CD4-positive, alpha-beta T cell (primary cell): ENCODE measurements at regions not wholly inside any gene's neighbourhood (a gene's known extent, or its start where the extent isn't known, plus 50 kb on each side); places are given as distances from the start of the nearest gene placed in this dataset.

Source experiments
- ATAC-seq: fragments of 200-7000 bp; cut with Tn5 transposase; one replicate; pipeline ENCODE4 v1.10.0; 2022; ENCODE audit warnings: mild to moderate bottlenecking; ENCODE audit not compliant: poor library complexity
- CTCF ChIA-PET: fragments of 350-600 bp; sonication (Branson Sonifier 250); formaldehyde crosslinking; loops from one replicate; lab custom pipeline; 2021; ENCODE audit warnings: antibody characterized with exemption, inconsistent platforms; lab: Charles Lee
- POLR2A ChIA-PET: fragments of 350-600 bp; sonication (Branson Sonifier 250); formaldehyde crosslinking; loops from one replicate; lab custom pipeline; 2021; ENCODE audit warnings: antibody characterized with exemption, inconsistent platforms; lab: Charles Lee
- DNase-seq, 14 experiments: peaks; one replicate each; pipeline ENCODE4 v3.0.0-alpha.2; 2013 to 2020; ENCODE audit warnings: mixed read lengths in 2 of 14
- H3K27ac ChIP-seq, 2 donors: one replicate each; pipeline versions ENCODE4 v1.5.1 to v1.7.0; 2013; ENCODE audit warnings: low read length in 2 of 2, low read depth in 1 of 2, mild to moderate bottlenecking in 1 of 2
- H3K27me3 ChIP-seq, 2 experiments: 1 replicate in 1 of 2; 2 replicates in 1 of 2; pipeline versions ENCODE4 v1.6.1 to v1.7.0; 2013; ENCODE audit warnings: low read length in 2 of 2, control low read depth in 1 of 2, mild to moderate bottlenecking in 1 of 2, moderate library complexity in 1 of 2; ENCODE audit not compliant: insufficient read depth in 2 of 2, control insufficient read depth in 1 of 2
- H3K36me3 ChIP-seq: one replicate; pipeline ENCODE4 v1.6.1; 2013; ENCODE audit warnings: low read length, control low read depth; ENCODE audit not compliant: insufficient read depth
- H3K4me1 ChIP-seq: one replicate; pipeline ENCODE4 v1.6.1; 2013; ENCODE audit warnings: low read length, control low read depth; ENCODE audit not compliant: insufficient read depth
- H3K4me3 ChIP-seq: one replicate; pipeline ENCODE4 v1.5.1; 2013; ENCODE audit warnings: mild to moderate bottlenecking, low read length, moderate library complexity
- H3K9me3 ChIP-seq, 2 experiments: 1 replicate in 1 of 2; 2 replicates in 1 of 2; pipeline versions ENCODE4 v1.6.1 to v1.7.0; 2013; ENCODE audit warnings: low read length in 2 of 2, mild to moderate bottlenecking in 2 of 2, control low read depth in 1 of 2, moderate library complexity in 1 of 2; ENCODE audit not compliant: control insufficient read depth in 1 of 2, insufficient read depth in 1 of 2
- H3K27ac Mint-ChIP-seq: one replicate; pipeline ENCODE4 v1.8.0; 2020; ENCODE audit warnings: mixed read lengths
- H3K27me3 Mint-ChIP-seq: one replicate; pipeline ENCODE4 v1.8.0; 2021; ENCODE audit warnings: mixed read lengths
- H3K36me3 Mint-ChIP-seq: one replicate; pipeline ENCODE4 v1.8.0; 2021; ENCODE audit warnings: low read depth, mixed read lengths
- H3K4me1 Mint-ChIP-seq: one replicate; pipeline ENCODE4 v1.8.0; 2021; ENCODE audit warnings: low read depth, mixed read lengths
- H3K4me3 Mint-ChIP-seq: one replicate; pipeline ENCODE4 v1.8.0; 2020; ENCODE audit warnings: mild to moderate bottlenecking, mixed read lengths
- H3K9me3 Mint-ChIP-seq: one replicate; pipeline ENCODE4 v1.8.0; 2020; ENCODE audit warnings: mixed read lengths
- intact Hi-C, 2 experiments: fragments of 100-400 bp; cut with DNase I in 1 of 2; cut with micrococcal nuclease in 1 of 2; formaldehyde crosslinking; loops; one replicate each; pipeline versions ENCODE4 v1.15.1 to v1.9.0; 2023 to 2025; cut with DNase I, micrococcal nuclease
- TF ChIP-seq, protein P1 (sequence below): fragments of 200-600 bp; IDR thresholded peaks from one replicate; pipeline ENCODE4 v1.8.0; 2022; ENCODE audit warnings: antibody characterized with exemption, mild to moderate bottlenecking

DNA sequence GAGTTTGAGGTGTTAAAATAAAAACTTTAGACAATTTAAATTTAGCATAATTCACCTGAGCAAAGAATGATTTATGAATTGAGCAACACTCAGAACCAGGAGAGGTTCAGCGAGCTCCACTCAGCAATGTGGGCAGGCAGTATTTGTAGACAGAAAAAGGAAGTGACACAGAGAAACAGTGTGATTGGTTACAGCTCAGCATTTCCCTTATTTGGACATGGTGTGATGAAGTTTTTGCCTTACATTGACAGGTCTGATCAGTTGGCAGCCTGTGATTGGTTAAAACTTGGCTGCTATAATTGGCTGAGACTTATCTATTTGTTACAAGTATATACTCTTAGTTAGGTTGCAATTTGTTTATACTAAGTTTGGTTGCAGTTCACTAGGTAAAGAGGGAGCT, 621.2 kb upstream of the PRMT6 start:
- peaks cover 12% of the 10 kb centered on the region for H3K9me3 Mint-ChIP-seq
- H3K4me1 Mint-ChIP-seq = no peaks in the 10 kb centered on the region
- H3K36me3 Mint-ChIP-seq = no peaks in the 10 kb centered on the region
- ATAC-seq = no peak
- Histone ChIP-seq H3K4me1 (no peaks in the 10 kb centered on the region), H3K4me3 (no peak overlapping the region), H3K36me3 (no peaks in the 10 kb centered on the region), H3K9me3 (peaks cover 0 to 7% of the 10 kb centered on the region in 2 experiments), H3K27me3 (no peaks in the 10 kb centered on the region), H3K27ac (no peak overlapping the region)
- CTCF ChIA-PET = no interaction called here
- no peak for DNase-seq
- TF ChIP-seq, protein P1, sequence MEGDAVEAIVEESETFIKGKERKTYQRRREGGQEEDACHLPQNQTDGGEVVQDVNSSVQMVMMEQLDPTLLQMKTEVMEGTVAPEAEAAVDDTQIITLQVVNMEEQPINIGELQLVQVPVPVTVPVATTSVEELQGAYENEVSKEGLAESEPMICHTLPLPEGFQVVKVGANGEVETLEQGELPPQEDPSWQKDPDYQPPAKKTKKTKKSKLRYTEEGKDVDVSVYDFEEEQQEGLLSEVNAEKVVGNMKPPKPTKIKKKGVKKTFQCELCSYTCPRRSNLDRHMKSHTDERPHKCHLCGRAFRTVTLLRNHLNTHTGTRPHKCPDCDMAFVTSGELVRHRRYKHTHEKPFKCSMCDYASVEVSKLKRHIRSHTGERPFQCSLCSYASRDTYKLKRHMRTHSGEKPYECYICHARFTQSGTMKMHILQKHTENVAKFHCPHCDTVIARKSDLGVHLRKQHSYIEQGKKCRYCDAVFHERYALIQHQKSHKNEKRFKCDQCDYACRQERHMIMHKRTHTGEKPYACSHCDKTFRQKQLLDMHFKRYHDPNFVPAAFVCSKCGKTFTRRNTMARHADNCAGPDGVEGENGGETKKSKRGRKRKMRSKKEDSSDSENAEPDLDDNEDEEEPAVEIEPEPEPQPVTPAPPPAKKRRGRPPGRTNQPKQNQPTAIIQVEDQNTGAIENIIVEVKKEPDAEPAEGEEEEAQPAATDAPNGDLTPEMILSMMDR = no peak
- POLR2A ChIA-PET = no interaction called here
- no peak overlapping the region for H3K27ac Mint-ChIP-seq
- no peak overlapping the region for H3K4me3 Mint-ChIP-seq
- no peaks in the 10 kb centered on the region for H3K27me3 Mint-ChIP-seq
- intact Hi-C loops = no loop called here

GRCh38 chr1:106439475-106439874, 617.0 kb upstream of the PRMT6 start:
- ATAC-seq (no peak), DNase-seq (no peak)
- Mint-ChIP-seq H3K36me3 (no peaks in the 10 kb centered on the region), H3K9me3 (peaks cover 11% of the 10 kb centered on the region), H3K4me3 (no peak overlapping the region), H3K27ac (no peak overlapping the region), H3K4me1 (no peaks in the 10 kb centered on the region), H3K27me3 (no peaks in the 10 kb centered on the region)
- Histone ChIP-seq H3K27me3 (no peaks in the 10 kb centered on the region), H3K4me3 (no peak overlapping the region), H3K4me1 (no peaks in the 10 kb centered on the region), H3K27ac (no peak overlapping the region), H3K36me3 (no peaks in the 10 kb centered on the region), H3K9me3 (peaks cover 0 to 8% of the 10 kb centered on the region in 2 experiments)
- intact Hi-C loops = no loop called here
- CTCF ChIA-PET = no interaction called here
- TF ChIP-seq, protein P1 = no peak
- POLR2A ChIA-PET = interaction anchor here (0.6 kb wide), 1 partner anchor 62 kb away, joined by 3 read pairs; no protein-coding TSS in a partner anchor

DNA sequence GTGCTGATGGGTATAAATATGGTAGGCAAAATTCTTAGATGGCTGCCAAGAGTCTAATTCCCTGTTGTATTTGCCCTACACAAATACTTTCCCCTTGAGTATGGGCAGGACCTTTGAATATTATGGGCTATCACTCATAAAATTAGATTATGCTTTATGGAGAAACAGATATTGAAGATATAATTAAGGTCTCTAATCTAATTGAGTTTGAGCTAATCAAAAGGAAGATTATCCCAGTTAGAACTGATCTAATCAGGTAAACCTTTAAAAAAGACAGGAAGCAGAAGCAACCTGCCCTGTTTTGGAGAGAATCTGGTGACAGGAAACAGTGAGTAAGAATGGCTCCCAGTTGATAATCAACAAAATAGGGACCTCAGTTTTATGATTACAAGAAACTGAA, 609.0 kb upstream of the PRMT6 start:
- H3K4me1 Mint-ChIP-seq = no peaks in the 10 kb centered on the region
- Histone ChIP-seq H3K27me3 (no peaks in the 10 kb centered on the region), H3K9me3 (peaks cover 0 to 1% of the 10 kb centered on the region in 2 experiments), H3K27ac (no peak overlapping the region), H3K4me1 (no peaks in the 10 kb centered on the region), H3K4me3 (no peak overlapping the region), H3K36me3 (no peaks in the 10 kb centered on the region)
- ChIA-PET CTCF (no interaction called here), POLR2A (no interaction called here)
- H3K4me3 Mint-ChIP-seq = no peak overlapping the region
- H3K36me3 Mint-ChIP-seq = no peaks in the 10 kb centered on the region
- H3K9me3 Mint-ChIP-seq = peaks cover 5% of the 10 kb centered on the region
- DNase-seq = no peak
- TF ChIP-seq, protein P1 = no peak
- H3K27ac Mint-ChIP-seq = no peak overlapping the region
- no peaks in the 10 kb centered on the region for H3K27me3 Mint-ChIP-seq
- intact Hi-C loops = no loop called here
- ATAC-seq = no peak
